ENCODE measurements at regions not wholly inside any gene's neighbourhood (a gene's known extent, or its start where the extent isn't known, plus 50 kb on each side); places are given as distances from the start of the nearest gene placed in this dataset.

GRCh38 chrX:80173261-80173660 is 158.7 kb downstream of the TBX22 start:
- no peak for TF ChIP-seq CTCF (conservative IDR thresholded peaks at IDR 0.05)
- TF ChIP-seq ZFX (IDR thresholded peaks at IDR 0.05) = no peak
